OCI-LY3 (cell line): ENCODE measurements at regions not wholly inside any gene's neighbourhood (a gene's known extent, or its start where the extent isn't known, plus 50 kb on each side); places are given as distances from the start of the nearest gene placed in this dataset.

Experiments used
- EZH2phosphoT487 ChIP-seq: fragments of 200-600 bp; shearing (Covaris generic); IDR thresholded peaks from 2 replicates; pipeline ENCODE4 v1.6.1; 2018; ENCODE audit warnings: antibody characterized with exemption, mixed run types, low read depth
- TF ChIP-seq, protein P1 (sequence below): fragments of 200-600, 300-600 bp; sonication (generic); IDR thresholded peaks from 2 replicates; pipeline ENCODE4 v1.5.1; 2014; ENCODE audit warnings: antibody characterized with exemption, low read length, low read depth

DNA sequence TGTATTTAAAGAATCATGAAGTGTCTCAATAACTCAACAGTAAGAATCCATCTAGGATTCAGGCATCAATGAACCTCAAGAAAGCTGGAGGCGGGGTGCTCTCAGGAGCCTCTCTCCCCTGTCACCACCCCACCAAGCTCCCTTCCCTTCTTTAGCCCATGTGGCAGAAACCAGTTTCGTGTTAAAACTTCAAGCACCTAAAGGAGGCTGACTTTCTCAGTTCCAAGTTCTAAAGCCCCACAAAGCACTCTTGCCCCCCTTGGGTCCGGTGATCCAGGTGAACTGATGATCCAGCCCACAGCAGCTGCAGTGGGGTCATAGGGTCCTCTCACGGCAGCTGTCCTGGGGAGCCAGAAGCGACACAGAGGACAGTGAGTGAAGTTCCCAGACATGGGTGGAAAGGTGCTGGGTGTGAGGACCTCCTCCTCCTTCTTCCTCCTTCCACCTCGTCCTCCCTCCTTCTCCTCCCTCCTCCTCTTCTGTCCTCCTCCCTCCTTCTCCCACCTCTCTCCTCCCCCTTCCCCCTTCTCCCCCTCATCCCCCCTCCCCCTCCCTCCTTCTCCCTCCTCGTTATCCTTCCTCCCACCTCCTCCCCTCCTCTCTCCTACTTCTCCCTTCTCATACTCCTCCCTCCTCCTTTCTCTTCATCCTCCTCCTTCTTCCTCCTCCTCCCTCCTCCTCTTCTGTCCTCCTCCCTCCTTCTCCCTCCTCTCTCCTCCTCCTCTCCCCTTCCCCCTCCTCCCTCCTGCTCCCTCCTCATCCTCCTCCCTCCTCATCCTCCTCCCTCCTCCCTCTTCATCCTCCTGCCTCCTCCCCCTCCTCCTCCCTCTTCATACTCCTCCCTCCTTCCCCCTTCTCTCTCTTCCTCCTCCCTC is 192.4 kb upstream of the AGAP1 start:
- TF ChIP-seq, protein P1, sequence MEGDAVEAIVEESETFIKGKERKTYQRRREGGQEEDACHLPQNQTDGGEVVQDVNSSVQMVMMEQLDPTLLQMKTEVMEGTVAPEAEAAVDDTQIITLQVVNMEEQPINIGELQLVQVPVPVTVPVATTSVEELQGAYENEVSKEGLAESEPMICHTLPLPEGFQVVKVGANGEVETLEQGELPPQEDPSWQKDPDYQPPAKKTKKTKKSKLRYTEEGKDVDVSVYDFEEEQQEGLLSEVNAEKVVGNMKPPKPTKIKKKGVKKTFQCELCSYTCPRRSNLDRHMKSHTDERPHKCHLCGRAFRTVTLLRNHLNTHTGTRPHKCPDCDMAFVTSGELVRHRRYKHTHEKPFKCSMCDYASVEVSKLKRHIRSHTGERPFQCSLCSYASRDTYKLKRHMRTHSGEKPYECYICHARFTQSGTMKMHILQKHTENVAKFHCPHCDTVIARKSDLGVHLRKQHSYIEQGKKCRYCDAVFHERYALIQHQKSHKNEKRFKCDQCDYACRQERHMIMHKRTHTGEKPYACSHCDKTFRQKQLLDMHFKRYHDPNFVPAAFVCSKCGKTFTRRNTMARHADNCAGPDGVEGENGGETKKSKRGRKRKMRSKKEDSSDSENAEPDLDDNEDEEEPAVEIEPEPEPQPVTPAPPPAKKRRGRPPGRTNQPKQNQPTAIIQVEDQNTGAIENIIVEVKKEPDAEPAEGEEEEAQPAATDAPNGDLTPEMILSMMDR, result no peak
- TF ChIP-seq EZH2phosphoT487, result no peak
